CD4-positive, alpha-beta memory T cell (primary cell): ENCODE measurements at regions not wholly inside any gene's neighbourhood (a gene's known extent, or its start where the extent isn't known, plus 50 kb on each side); places are given as distances from the start of the nearest gene placed in this dataset.

Experiments used
- CTCF ChIA-PET: fragments of 350-600 bp; sonication (Branson Sonifier 250); formaldehyde crosslinking; loops from one replicate; lab custom pipeline; 2021; ENCODE audit warnings: inconsistent platforms; ENCODE audit not compliant: partially characterized antibody; lab: Charles Lee
- POLR2A ChIA-PET: fragments of 350-600 bp; sonication (Branson Sonifier 250); formaldehyde crosslinking; loops from one replicate; lab custom pipeline; 2021; ENCODE audit not compliant: partially characterized antibody; lab: Charles Lee
- DNase-seq, 5 donors: peaks; one replicate each; pipeline versions ENCODE4 v3.0.0 to v3.0.0-alpha.2; 2020 to 2022; ENCODE audit warnings: mixed read lengths in 1 of 5
- H3K27ac ChIP-seq: one replicate; pipeline ENCODE4 v1.7.0; 2013; ENCODE audit warnings: low read depth, low read length
- H3K27me3 ChIP-seq: 2 replicates; pipeline ENCODE4 v1.7.0; 2013; ENCODE audit warnings: mild to moderate bottlenecking, low read length, moderate library complexity; ENCODE audit not compliant: insufficient read depth
- H3K36me3 ChIP-seq: 2 replicates; pipeline ENCODE4 v1.7.0; 2013; ENCODE audit warnings: mild to moderate bottlenecking, low read length, moderate library complexity; ENCODE audit not compliant: insufficient read depth
- H3K4me1 ChIP-seq: 2 replicates; pipeline ENCODE4 v1.7.0; 2013; ENCODE audit warnings: mild to moderate bottlenecking, low read length, moderate library complexity; ENCODE audit not compliant: insufficient read depth
- H3K4me3 ChIP-seq, 2 donors: one replicate each; pipeline ENCODE4 v1.7.0; 2013; ENCODE audit warnings: low read length in 2 of 2, mild to moderate bottlenecking in 1 of 2
- H3K9me3 ChIP-seq, 2 donors: one replicate each; pipeline ENCODE4 v1.7.0; 2013; ENCODE audit warnings: low read length in 2 of 2, control low read depth in 1 of 2; ENCODE audit not compliant: control insufficient read depth in 1 of 2
- H3K27ac Mint-ChIP-seq, 7 donors: one replicate each; pipeline ENCODE4 v1.8.0; 2020 to 2021; ENCODE audit warnings: mixed read lengths in 7 of 7, mild to moderate bottlenecking in 6 of 7, inconsistent platforms in 3 of 7, moderate library complexity in 3 of 7
- H3K27me3 Mint-ChIP-seq, 2 donors: one replicate each; pipeline ENCODE4 v1.8.0; 2020 to 2021; ENCODE audit warnings: mixed read lengths in 2 of 2
- H3K36me3 Mint-ChIP-seq, 2 donors: one replicate each; pipeline ENCODE4 v1.8.0; 2020 to 2021; ENCODE audit warnings: mixed read lengths in 2 of 2, inconsistent platforms in 1 of 2, mild to moderate bottlenecking in 1 of 2
- H3K4me1 Mint-ChIP-seq, 4 donors: one replicate each; pipeline ENCODE4 v1.8.0; 2020 to 2021; ENCODE audit warnings: mixed read lengths in 4 of 4, mild to moderate bottlenecking in 1 of 4
- H3K4me3 Mint-ChIP-seq, 8 donors: one replicate each; pipeline ENCODE4 v1.8.0; 2020 to 2021; ENCODE audit warnings: mixed read lengths in 8 of 8, mild to moderate bottlenecking in 7 of 8, moderate library complexity in 6 of 8, inconsistent platforms in 3 of 8
- H3K9me3 Mint-ChIP-seq, 8 donors: one replicate each; pipeline ENCODE4 v1.8.0; 2020 to 2021; ENCODE audit warnings: mixed read lengths in 8 of 8, mild to moderate bottlenecking in 5 of 8, inconsistent platforms in 3 of 8, moderate library complexity in 1 of 8
- intact Hi-C: fragments of 100-400 bp; cut with micrococcal nuclease; formaldehyde crosslinking; loops from one replicate; pipeline ENCODE4 v1.15.1; 2023

DNA sequence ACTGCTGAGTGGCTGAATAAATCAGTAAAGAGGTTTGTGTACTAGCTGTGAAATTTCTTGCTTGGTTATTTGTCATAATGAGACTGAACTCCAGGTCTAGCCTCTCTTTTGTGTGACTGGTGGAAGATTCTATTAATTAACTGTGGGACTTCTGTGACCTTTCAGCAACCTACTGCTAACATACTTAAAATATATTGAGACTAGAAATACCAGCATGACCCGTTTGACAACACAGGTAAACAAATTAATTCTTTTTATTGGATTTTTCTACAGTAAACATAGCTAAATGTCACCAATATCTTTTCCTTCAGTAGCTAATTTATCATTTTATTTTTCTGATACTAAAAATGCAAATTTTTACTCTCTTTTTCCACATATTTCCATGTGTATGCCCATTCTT lies 390.4 kb upstream of the KCNN2 start:
- Histone ChIP-seq H3K27ac (no peak overlapping the region), H3K36me3 (no peaks in the 10 kb centered on the region), H3K4me1 (no peaks in the 10 kb centered on the region), H3K4me3 (no peak overlapping the region), H3K27me3 (no peaks in the 10 kb centered on the region), H3K9me3 (no peaks in the 10 kb centered on the region)
- Mint-ChIP-seq H3K36me3 (no peaks in the 10 kb centered on the region), H3K4me3 (no peak overlapping the region), H3K27ac (no peak overlapping the region), H3K9me3 (peaks cover 0 to 9% (median 2%) of the 10 kb centered on the region in 8 donors), H3K27me3 (no peaks in the 10 kb centered on the region), H3K4me1 (no peaks in the 10 kb centered on the region)
- POLR2A ChIA-PET, result no interaction called here
- CTCF ChIA-PET, result no interaction called here
- no peak for DNase-seq
- intact Hi-C loops, result no loop called here

DNA sequence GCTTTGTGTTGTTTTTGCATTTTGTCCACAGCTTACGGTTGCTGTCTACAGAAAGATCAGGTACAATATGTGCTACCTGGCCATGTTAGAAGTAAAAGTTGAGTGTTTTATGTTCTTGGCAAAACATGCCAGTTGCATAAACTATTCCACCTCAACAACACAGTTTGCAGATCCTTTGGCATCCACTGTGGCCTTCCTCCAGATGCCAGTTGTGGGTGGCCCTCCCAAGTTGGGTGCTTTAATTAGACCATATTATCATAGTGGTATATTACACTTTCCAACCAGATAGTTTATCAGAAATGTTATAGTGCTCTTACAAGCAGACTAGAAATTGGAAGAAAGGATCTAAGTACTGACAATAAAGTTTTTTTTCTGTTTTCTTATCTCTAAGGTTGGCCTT lies 386.9 kb upstream of the KCNN2 start:
- no peak overlapping the region for H3K27ac Mint-ChIP-seq
- H3K36me3 Mint-ChIP-seq, result no peaks in the 10 kb centered on the region
- Histone ChIP-seq H3K4me3 (no peak overlapping the region), H3K36me3 (no peaks in the 10 kb centered on the region), H3K4me1 (no peaks in the 10 kb centered on the region), H3K27ac (no peak overlapping the region), H3K27me3 (no peaks in the 10 kb centered on the region), H3K9me3 (no peaks in the 10 kb centered on the region)
- no peak overlapping the region for H3K4me3 Mint-ChIP-seq
- POLR2A ChIA-PET, result no interaction called here
- no peaks in the 10 kb centered on the region for H3K27me3 Mint-ChIP-seq
- no peaks in the 10 kb centered on the region for H3K4me1 Mint-ChIP-seq
- CTCF ChIA-PET, result no interaction called here
- H3K9me3 Mint-ChIP-seq, result peaks cover 0 to 10% (median 4%) of the 10 kb centered on the region in 8 donors
- DNase-seq, result no peak
- intact Hi-C loops, result no loop called here

- H3K9me3 ChIP-seq, result no peaks in the 10 kb centered on the region
- H3K9me3 Mint-ChIP-seq, result peaks cover 0 to 9% (median under 1%) of the 10 kb centered on the region in 8 donors
- H3K27me3 ChIP-seq, result no peaks in the 10 kb centered on the region
- no peak overlapping the region for H3K4me3 Mint-ChIP-seq
- ChIA-PET CTCF (no interaction called here), POLR2A (no interaction called here)
- no peaks in the 10 kb centered on the region for H3K36me3 Mint-ChIP-seq
- H3K4me3 ChIP-seq, result no peak overlapping the region
- no peak for DNase-seq
- no peaks in the 10 kb centered on the region for H3K36me3 ChIP-seq
- no peaks in the 10 kb centered on the region for H3K4me1 Mint-ChIP-seq
- no peak overlapping the region for H3K27ac ChIP-seq
- intact Hi-C loops, result no loop called here
- H3K27me3 Mint-ChIP-seq, result no peaks in the 10 kb centered on the region
- no peaks in the 10 kb centered on the region for H3K4me1 ChIP-seq
- H3K27ac Mint-ChIP-seq, result no peak overlapping the region
Observed at GRCh38 chr5:113984928-113985327, 376.9 kb upstream of the KCNN2 start.

DNA sequence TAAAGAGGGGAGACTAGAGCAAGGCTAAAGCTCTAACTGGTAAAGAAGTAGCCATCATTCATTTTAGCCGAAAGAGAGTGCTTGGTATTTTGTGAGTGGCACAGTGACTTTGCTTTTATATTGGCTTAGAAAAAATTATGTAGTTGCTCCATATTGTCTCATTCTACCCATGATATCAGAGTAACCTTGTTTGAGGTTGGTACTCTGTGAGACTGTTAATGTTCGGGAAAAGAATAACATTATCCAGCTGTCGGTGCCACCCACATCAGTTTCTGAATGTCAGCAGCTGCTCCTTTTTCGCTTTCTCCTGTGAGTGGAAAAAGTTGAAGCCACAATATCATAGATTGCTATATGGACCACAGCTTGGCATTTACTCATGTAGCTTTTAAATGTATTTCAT lies 376.4 kb upstream of the KCNN2 start:
- CTCF ChIA-PET, result no interaction called here
- no peaks in the 10 kb centered on the region for H3K36me3 Mint-ChIP-seq
- no peaks in the 10 kb centered on the region for H3K36me3 ChIP-seq
- no peak overlapping the region for H3K4me3 Mint-ChIP-seq
- no peaks in the 10 kb centered on the region for H3K27me3 ChIP-seq
- no peaks in the 10 kb centered on the region for H3K27me3 Mint-ChIP-seq
- H3K27ac Mint-ChIP-seq, result no peak overlapping the region
- no peak overlapping the region for H3K27ac ChIP-seq
- DNase-seq, result no peak
- no peaks in the 10 kb centered on the region for H3K9me3 ChIP-seq
- H3K4me3 ChIP-seq, result no peak overlapping the region
- intact Hi-C loops, result no loop called here
- H3K9me3 Mint-ChIP-seq, result peaks cover 0 to 11% (median 3%) of the 10 kb centered on the region in 8 donors
- POLR2A ChIA-PET, result no interaction called here
- H3K4me1 Mint-ChIP-seq, result no peaks in the 10 kb centered on the region
- no peaks in the 10 kb centered on the region for H3K4me1 ChIP-seq

DNA sequence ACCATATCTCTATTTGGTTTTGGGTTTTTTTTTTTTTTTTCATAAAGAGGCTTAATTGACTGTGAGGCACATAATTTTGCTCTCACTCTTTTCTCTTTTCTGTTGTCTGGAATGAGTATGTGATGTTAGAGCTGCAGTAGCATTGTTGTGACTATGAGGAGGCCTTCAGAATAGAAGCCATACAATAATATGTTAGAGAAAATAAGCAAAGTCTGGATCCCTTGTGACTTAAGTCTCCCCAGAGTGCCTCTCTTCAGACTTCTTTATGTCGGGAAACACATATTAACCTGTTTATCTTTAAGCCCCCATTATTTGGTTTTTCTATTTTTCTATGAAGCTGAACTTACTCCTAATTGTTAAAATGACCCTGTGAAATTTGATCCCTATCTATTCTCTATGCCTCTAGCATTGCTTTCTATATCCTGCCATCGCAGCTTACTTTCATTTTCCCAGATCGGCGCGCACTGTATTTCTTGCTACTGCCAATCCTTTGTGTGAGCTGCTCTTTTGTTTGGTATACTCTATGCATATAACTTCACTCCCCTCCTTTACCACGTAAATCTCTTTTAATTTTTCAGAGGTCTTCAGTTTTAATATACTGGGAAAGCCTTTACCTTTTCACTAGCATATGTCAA lies 372.5 kb upstream of the KCNN2 start:
- intact Hi-C loops, result no loop called here
- no peak overlapping the region for H3K4me3 Mint-ChIP-seq
- Histone ChIP-seq H3K4me3 (no peak overlapping the region), H3K4me1 (no peaks in the 10 kb centered on the region), H3K36me3 (no peaks in the 10 kb centered on the region), H3K27ac (no peak overlapping the region), H3K9me3 (no peaks in the 10 kb centered on the region), H3K27me3 (no peaks in the 10 kb centered on the region)
- no peaks in the 10 kb centered on the region for H3K4me1 Mint-ChIP-seq
- H3K27ac Mint-ChIP-seq, result no peak overlapping the region
- no peaks in the 10 kb centered on the region for H3K36me3 Mint-ChIP-seq
- H3K27me3 Mint-ChIP-seq, result no peaks in the 10 kb centered on the region
- no peak for DNase-seq
- H3K9me3 Mint-ChIP-seq, result peaks cover 0 to 12% (median 4%) of the 10 kb centered on the region in 8 donors
- POLR2A ChIA-PET, result no interaction called here
- CTCF ChIA-PET, result no interaction called here

GRCh38 chr5:113989913-113990305 lies 372.0 kb upstream of the KCNN2 start:
- no peaks in the 10 kb centered on the region for H3K27me3 ChIP-seq
- Mint-ChIP-seq H3K36me3 (no peaks in the 10 kb centered on the region), H3K9me3 (peaks cover 0 to 11% (median 6%) of the 10 kb centered on the region in 8 donors), H3K4me1 (no peaks in the 10 kb centered on the region), H3K27me3 (no peaks in the 10 kb centered on the region), H3K27ac (no peak overlapping the region), H3K4me3 (no peak overlapping the region)
- DNase-seq, result no peak
- intact Hi-C loops, result no loop called here
- H3K36me3 ChIP-seq, result no peaks in the 10 kb centered on the region
- ChIA-PET POLR2A (no interaction called here), CTCF (no interaction called here)
- H3K4me3 ChIP-seq, result no peak overlapping the region
- H3K9me3 ChIP-seq, result no peaks in the 10 kb centered on the region
- H3K4me1 ChIP-seq, result no peaks in the 10 kb centered on the region
- H3K27ac ChIP-seq, result no peak overlapping the region

- no peak overlapping the region for H3K4me3 ChIP-seq
- intact Hi-C loops, result no loop called here
- ChIA-PET POLR2A (no interaction called here), CTCF (no interaction called here)
- DNase-seq, result no peak
- H3K27me3 ChIP-seq, result no peaks in the 10 kb centered on the region
- no peak overlapping the region for H3K27ac Mint-ChIP-seq
- peaks cover 0 to 3% (median 0%) of the 10 kb centered on the region in 8 donors for H3K9me3 Mint-ChIP-seq
- no peaks in the 10 kb centered on the region for H3K4me1 ChIP-seq
- no peaks in the 10 kb centered on the region for H3K36me3 ChIP-seq
- H3K36me3 Mint-ChIP-seq, result no peaks in the 10 kb centered on the region
- no peak overlapping the region for H3K4me3 Mint-ChIP-seq
- H3K9me3 ChIP-seq, result no peaks in the 10 kb centered on the region
- no peaks in the 10 kb centered on the region for H3K27me3 Mint-ChIP-seq
- H3K27ac ChIP-seq, result no peak overlapping the region
- H3K4me1 Mint-ChIP-seq, result no peaks in the 10 kb centered on the region
Observed at GRCh38 chr5:114001076-114001475, 360.8 kb upstream of the KCNN2 start.

DNA sequence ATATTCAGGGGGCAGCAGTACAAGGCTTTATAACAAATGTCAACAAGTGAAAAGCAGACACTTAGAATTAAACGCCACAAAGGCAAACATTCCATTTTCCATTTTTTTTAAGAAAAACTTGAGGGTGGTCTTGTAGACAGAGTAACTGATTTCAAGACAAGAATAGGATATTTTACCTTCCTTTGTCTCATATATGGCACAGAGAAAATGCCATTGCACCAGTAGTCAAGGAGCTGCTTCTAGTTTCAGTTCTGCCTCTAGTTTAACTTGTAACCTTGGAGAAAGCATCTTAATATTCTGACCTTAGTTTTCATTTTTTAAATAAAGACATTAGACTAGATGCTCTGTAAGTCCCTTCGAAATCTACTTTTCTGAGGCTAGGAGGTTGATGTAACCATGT lies 355.3 kb upstream of the KCNN2 start:
- no peak overlapping the region for H3K4me3 Mint-ChIP-seq
- Histone ChIP-seq H3K4me1 (no peaks in the 10 kb centered on the region), H3K4me3 (no peak overlapping the region), H3K27ac (no peak overlapping the region), H3K36me3 (no peaks in the 10 kb centered on the region), H3K9me3 (no peaks in the 10 kb centered on the region), H3K27me3 (no peaks in the 10 kb centered on the region)
- intact Hi-C loops, result no loop called here
- H3K36me3 Mint-ChIP-seq, result no peaks in the 10 kb centered on the region
- ChIA-PET CTCF (no interaction called here), POLR2A (no interaction called here)
- no peaks in the 10 kb centered on the region for H3K4me1 Mint-ChIP-seq
- DNase-seq, result no peak
- no peaks in the 10 kb centered on the region for H3K27me3 Mint-ChIP-seq
- H3K27ac Mint-ChIP-seq, result no peak overlapping the region
- peaks cover 0 to 6% (median 3%) of the 10 kb centered on the region in 8 donors for H3K9me3 Mint-ChIP-seq
